HL-60 (cell line): ENCODE measurements at regions not wholly inside any gene's neighbourhood (a gene's known extent, or its start where the extent isn't known, plus 50 kb on each side); places are given as distances from the start of the nearest gene placed in this dataset.

Source experiments
- POLR2AphosphoS5 ChIP-seq: IDR thresholded peaks from 2 replicates; pipeline ENCODE4 v1.6.1; 2012; ENCODE audit warnings: low read depth
- TF ChIP-seq, protein P1 (sequence below): IDR thresholded peaks from one replicate; pipeline ENCODE4 v1.5.1; 2011; ENCODE audit warnings: low read length, control low read depth, inconsistent platforms; ENCODE audit not compliant: insufficient read depth

DNA sequence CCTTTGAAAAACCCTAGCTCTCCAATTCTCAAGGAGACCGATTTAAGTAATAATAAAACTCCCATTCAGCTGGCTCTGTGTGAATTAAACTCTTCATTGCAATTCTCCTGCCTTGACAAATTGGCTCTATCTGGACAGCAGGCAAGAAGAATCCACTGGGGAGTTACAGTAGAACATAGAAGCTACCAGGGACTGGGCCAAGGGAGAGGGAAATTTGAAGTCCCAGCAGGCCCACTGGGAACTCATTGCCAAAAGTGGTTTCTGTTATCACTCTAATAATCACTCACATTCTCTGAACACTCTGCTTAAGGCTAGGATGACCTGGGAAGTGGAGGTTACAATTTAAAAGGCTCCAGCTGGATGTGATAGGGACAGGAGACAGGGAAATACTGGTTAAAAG lies 384.5 kb upstream of the CCDC196 start:
- TF ChIP-seq, protein P1, sequence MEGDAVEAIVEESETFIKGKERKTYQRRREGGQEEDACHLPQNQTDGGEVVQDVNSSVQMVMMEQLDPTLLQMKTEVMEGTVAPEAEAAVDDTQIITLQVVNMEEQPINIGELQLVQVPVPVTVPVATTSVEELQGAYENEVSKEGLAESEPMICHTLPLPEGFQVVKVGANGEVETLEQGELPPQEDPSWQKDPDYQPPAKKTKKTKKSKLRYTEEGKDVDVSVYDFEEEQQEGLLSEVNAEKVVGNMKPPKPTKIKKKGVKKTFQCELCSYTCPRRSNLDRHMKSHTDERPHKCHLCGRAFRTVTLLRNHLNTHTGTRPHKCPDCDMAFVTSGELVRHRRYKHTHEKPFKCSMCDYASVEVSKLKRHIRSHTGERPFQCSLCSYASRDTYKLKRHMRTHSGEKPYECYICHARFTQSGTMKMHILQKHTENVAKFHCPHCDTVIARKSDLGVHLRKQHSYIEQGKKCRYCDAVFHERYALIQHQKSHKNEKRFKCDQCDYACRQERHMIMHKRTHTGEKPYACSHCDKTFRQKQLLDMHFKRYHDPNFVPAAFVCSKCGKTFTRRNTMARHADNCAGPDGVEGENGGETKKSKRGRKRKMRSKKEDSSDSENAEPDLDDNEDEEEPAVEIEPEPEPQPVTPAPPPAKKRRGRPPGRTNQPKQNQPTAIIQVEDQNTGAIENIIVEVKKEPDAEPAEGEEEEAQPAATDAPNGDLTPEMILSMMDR: no peak
- no peak for TF ChIP-seq POLR2AphosphoS5
